ENCODE measurements at regions not wholly inside any gene's neighbourhood (a gene's known extent, or its start where the extent isn't known, plus 50 kb on each side); places are given as distances from the start of the nearest gene placed in this dataset.

DNA sequence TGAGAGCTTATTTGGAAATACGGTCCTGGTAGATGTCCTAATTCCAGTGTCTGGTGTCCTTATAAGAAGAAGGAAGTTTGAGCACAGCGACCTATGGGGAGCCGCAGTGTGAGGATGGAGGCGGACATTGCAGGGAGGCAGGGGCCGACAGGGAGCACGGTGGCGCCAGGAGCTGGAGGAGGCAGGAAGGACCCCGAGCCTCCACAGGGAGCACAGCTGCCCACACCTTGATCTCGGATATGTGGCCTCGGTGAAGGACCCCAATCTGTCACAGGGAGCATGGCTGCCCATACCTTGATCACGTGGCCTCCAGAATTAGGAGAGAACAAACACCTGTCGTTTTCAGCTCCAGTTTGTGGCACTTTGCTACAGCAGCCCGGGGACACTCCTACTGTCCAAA lies 461.6 kb upstream of the SALL3 start:
- no peak for TF ChIP-seq POLR2A (IDR thresholded peaks at IDR 0.05)
- no peak for TF ChIP-seq POLR2AphosphoS5 (IDR thresholded peaks at IDR 0.05)
- TF ChIP-seq, protein P1, sequence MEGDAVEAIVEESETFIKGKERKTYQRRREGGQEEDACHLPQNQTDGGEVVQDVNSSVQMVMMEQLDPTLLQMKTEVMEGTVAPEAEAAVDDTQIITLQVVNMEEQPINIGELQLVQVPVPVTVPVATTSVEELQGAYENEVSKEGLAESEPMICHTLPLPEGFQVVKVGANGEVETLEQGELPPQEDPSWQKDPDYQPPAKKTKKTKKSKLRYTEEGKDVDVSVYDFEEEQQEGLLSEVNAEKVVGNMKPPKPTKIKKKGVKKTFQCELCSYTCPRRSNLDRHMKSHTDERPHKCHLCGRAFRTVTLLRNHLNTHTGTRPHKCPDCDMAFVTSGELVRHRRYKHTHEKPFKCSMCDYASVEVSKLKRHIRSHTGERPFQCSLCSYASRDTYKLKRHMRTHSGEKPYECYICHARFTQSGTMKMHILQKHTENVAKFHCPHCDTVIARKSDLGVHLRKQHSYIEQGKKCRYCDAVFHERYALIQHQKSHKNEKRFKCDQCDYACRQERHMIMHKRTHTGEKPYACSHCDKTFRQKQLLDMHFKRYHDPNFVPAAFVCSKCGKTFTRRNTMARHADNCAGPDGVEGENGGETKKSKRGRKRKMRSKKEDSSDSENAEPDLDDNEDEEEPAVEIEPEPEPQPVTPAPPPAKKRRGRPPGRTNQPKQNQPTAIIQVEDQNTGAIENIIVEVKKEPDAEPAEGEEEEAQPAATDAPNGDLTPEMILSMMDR (IDR thresholded peaks at IDR 0.05): no peak
- no peak for TF ChIP-seq EP300 (IDR thresholded peaks at IDR 0.05; ENCODE audit: low read depth)
